ENCODE measurements at regions not wholly inside any gene's neighbourhood (a gene's known extent, or its start where the extent isn't known, plus 50 kb on each side); places are given as distances from the start of the nearest gene placed in this dataset.

DNA sequence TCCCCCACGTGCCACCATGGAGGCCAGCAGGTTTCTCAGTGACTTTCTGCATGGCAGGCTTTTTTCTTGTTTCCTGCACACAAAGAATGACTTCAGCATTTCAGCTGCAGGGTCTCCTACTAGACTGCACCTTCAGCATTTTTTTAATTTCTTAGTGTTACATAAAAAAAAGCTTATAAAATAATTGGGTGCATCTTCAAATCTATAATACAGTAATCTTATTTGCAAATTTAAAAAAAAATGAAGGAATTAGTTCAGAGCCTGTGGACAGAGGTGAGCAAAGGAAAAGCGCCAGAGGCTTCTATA is 57.6 kb downstream of the FAM50B start:
- WGBS, 2 donors: 74 to 77% methylated on average over 2 of the region's 2 CpGs
- H3K4me3 ChIP-seq: no peak overlapping the region
- ATAC-seq (ENCODE audit: low FRiP score in 2 of 2) (no peak), DNase-seq (no peak)
- H3K27ac ChIP-seq: no peak overlapping the region
- no peaks in the 10 kb centered on the region for H3K9me3 ChIP-seq
- H3K36me3 ChIP-seq: no peaks in the 10 kb centered on the region
- no peaks in the 10 kb centered on the region for H3K27me3 ChIP-seq
- TF ChIP-seq POLR2AphosphoS5 (IDR thresholded peaks at IDR 0.05): no peak
- TF ChIP-seq POLR2A (IDR thresholded peaks at IDR 0.05): no peak
- no peak for TF ChIP-seq CTCF (IDR thresholded peaks at IDR 0.05)
- TF ChIP-seq EP300 (IDR thresholded peaks at IDR 0.05): no peak
- peaks cover 0 to 6% (median 4%) of the 10 kb centered on the region in 4 donors for H3K4me1 ChIP-seq

GRCh38 chr6:3908223-3908622 is 59.0 kb downstream of the FAM50B start:
- 88 to 94% methylated on average over 10 of the region's 10 CpGs for WGBS, 2 donors
- Histone ChIP-seq H3K36me3 (no peaks in the 10 kb centered on the region), H3K27ac (no peak overlapping the region), H3K27me3 (no peaks in the 10 kb centered on the region), H3K9me3 (no peaks in the 10 kb centered on the region), H3K4me3 (no peak overlapping the region), H3K4me1 (peaks cover 7 to 20% (median 15%) of the 10 kb centered on the region in 4 donors)
- no peak for TF ChIP-seq POLR2AphosphoS5 (IDR thresholded peaks at IDR 0.05)
- no peak for TF ChIP-seq POLR2A (IDR thresholded peaks at IDR 0.05)
- TF ChIP-seq CTCF (IDR thresholded peaks at IDR 0.05): no peak
- TF ChIP-seq EP300 (IDR thresholded peaks at IDR 0.05): no peak
- DNase-seq: no peak
- ATAC-seq (ENCODE audit: low FRiP score in 2 of 2): no peak

DNA sequence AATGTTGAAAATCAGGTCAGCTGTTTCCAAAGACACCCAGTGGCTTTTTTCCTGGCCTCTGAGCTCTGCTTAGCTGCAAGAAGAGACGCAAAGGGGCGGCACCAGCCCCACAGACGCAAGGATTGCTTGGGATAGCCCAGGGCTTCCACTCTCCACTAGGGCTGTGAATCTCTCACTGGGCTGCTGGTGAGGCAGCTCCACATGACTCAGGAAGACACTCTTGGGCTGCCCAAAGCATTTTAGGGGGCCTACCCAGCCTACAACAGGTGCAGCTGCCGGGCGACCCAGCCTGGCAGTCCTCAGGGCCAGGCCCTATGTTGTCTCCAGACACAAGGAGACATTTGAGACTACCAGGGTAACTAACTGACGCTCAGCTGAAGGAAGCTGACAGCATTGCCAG is 59.8 kb downstream of the FAM50B start:
- DNase-seq: no peak
- TF ChIP-seq POLR2A (IDR thresholded peaks at IDR 0.05) (no peak), POLR2AphosphoS5 (IDR thresholded peaks at IDR 0.05) (no peak), CTCF (IDR thresholded peaks at IDR 0.05) (no peak), EP300 (IDR thresholded peaks at IDR 0.05) (no peak)
- 80 to 95% methylated on average over 1 to 6 of the region's 6 CpGs for WGBS, 2 donors

DNA sequence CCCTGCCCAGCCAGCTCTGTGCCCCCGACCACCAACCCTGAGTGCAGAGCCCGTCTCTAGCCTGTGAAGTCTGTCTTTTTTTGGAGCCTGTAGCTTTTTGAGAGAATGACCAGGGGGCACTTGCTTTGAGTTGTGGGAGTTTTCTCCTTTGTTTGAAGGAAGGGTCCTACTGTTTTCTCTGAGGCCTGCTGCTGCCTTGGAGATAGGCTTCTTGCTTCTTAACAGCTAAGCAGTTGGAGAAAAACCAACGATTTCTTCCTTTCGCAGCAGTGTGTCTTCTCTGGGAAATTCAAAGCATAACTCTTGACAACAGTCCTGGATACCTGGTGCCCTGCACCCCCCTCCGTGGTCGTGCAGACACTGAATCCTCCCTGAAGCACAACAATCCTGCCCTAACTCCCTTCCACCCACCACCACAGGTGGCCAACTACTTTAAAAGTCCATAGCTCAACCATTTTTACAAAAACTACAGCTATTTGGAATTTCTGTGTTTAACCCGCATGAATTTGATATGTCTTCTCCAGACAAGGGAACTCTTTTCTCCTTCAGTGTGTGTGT is 61.0 kb downstream of the FAM50B start:
- H3K9me3 ChIP-seq: no peaks in the 10 kb centered on the region
- 89 to 93% methylated on average over 6 to 7 of the region's 7 CpGs for WGBS, 2 donors
- TF ChIP-seq CTCF (IDR thresholded peaks at IDR 0.05) (no peak), POLR2A (IDR thresholded peaks at IDR 0.05) (no peak), EP300 (IDR thresholded peaks at IDR 0.05) (no peak), POLR2AphosphoS5 (IDR thresholded peaks at IDR 0.05) (no peak)
- peaks cover 15 to 33% (median 25%) of the 10 kb centered on the region in 4 donors for H3K4me1 ChIP-seq
- H3K27me3 ChIP-seq: no peaks in the 10 kb centered on the region
- ATAC-seq (ENCODE audit: low FRiP score in 2 of 2): no peak
- H3K4me3 ChIP-seq: no peak overlapping the region
- no peak overlapping the region for H3K27ac ChIP-seq
- H3K36me3 ChIP-seq: no peaks in the 10 kb centered on the region
- DNase-seq: no peak

More for the DNA sequence above, 59.8 kb downstream of the FAM50B start:
- H3K4me1 ChIP-seq: peaks cover 12 to 28% (median 20%) of the 10 kb centered on the region in 4 donors
- no peaks in the 10 kb centered on the region for H3K9me3 ChIP-seq
- no peak for ATAC-seq (ENCODE audit: low FRiP score in 2 of 2)
- no peaks in the 10 kb centered on the region for H3K27me3 ChIP-seq
- H3K36me3 ChIP-seq: no peaks in the 10 kb centered on the region
- H3K27ac ChIP-seq: no peak overlapping the region
- no peak overlapping the region for H3K4me3 ChIP-seq

DNA sequence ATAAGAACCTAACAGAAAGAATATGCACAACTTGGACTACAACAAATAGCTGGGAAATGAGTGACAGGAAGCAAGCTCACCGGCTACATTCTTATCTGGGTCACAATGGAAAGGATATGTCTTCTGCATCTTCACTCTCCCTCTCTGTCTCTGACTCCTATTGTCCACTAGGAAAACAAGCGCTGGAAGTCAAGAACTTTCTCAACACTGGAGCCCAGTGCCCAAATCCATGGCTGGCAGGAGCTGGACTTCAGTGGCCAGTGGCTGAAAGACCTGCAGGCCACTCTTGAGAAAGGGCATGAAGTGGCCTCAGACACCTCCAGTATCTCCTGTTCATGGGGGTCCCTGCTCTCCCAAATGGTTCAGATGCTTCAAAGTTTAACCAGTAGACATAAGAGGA is 62.0 kb downstream of the FAM50B start:
- Histone ChIP-seq H3K36me3 (no peaks in the 10 kb centered on the region), H3K4me1 (peaks cover 15 to 33% (median 25%) of the 10 kb centered on the region in 4 donors), H3K27ac (no peak overlapping the region), H3K4me3 (no peak overlapping the region), H3K27me3 (no peaks in the 10 kb centered on the region), H3K9me3 (no peaks in the 10 kb centered on the region)
- WGBS, 2 donors: 58 to 75% methylated on average over 2 of the region's 2 CpGs
- no peak for ATAC-seq (ENCODE audit: low FRiP score in 2 of 2)
- no peak for DNase-seq
- no peak for TF ChIP-seq EP300 (IDR thresholded peaks at IDR 0.05)
- no peak for TF ChIP-seq CTCF (IDR thresholded peaks at IDR 0.05)
- no peak for TF ChIP-seq POLR2A (IDR thresholded peaks at IDR 0.05)
- no peak for TF ChIP-seq POLR2AphosphoS5 (IDR thresholded peaks at IDR 0.05)

All from upper lobe of left lung (tissue), 6 donors.